ENCODE measurements at regions not wholly inside any gene's neighbourhood (a gene's known extent, or its start where the extent isn't known, plus 50 kb on each side); places are given as distances from the start of the nearest gene placed in this dataset.
"Not testable (repeated sequence)": the region's sequence is repeated elsewhere in the genome, so short reads cannot be mapped to it uniquely, and the experiment has no call there.

DNA sequence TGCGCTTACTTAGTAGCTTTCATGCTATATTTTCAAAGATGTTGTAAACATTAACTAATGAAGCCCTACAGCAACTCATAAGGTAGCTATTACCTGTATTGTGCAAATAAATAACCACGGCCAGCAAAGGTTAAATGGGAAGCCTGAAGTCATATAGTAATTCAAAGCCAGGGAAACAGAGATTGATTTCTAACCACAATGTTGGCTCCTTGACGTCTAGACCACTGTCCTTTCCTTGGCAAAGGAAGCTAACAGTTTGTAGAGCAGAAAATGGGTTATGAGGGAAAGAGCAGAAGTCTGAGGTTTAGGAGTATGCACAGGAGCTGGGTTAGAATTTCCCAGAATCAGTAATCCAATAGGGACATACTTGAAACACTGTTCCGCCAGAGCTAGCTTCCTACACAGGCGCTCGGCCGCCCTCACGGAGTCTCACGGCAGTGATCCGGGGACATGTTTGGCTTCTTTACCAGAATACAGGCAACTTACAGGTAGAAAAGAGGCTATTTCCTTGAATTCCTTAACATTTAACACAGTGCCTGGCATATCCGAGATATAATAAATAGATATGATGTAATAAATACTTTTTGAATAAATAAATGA, 298.8 kb upstream of the LYPLAL1 start:
- DNase-seq (ENCODE audit: low read depth) = no peak

DNA sequence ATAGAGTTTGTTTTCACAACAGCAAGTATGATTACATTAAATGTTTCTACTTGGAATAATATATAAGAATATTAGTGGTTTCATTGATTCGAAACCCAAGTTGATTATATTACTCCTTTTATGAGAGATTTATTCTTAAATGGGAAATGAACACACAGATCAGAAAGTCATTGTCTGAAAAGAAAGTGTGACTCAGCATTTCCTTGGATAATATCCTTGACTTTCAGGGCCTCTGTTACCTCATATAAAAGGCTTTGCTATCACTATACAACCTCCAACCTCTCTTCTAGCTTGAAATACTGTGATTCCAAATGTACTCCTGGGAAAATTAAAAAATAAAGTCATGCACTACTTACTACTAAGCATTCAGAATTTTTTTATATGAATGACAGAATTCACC, 295.3 kb upstream of the LYPLAL1 start:
- DNase-seq (ENCODE audit: low read depth) = no peak

DNA sequence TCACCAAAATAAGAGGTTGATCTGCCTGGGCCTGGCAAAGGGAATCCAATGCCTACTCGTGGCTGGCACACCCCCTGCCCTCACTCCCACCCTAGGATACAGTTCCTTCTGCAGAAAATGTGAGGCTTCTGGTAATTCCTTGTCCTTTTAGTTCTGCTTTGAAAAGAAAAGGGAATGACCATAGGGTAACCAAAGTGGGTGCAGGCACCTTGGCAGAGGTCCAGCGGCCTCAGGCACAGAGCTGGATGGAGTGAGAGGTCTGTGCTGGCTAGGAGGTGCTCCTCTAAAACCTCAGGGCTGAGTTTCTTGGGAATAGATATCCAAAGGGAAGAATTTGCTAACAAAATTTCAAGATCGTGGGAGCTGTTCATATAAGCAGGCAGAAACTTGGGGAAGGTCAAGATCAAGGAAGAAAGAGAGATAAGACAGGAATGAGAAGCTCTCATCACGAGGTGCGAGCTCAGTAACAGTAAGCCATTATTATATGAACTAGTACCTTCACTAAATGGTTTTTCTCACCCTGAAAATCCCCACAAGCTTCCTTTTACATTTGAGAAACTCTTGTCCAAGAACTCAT, 293.1 kb upstream of the LYPLAL1 start:
- DNase-seq (ENCODE audit: low read depth) = no peak

DNA sequence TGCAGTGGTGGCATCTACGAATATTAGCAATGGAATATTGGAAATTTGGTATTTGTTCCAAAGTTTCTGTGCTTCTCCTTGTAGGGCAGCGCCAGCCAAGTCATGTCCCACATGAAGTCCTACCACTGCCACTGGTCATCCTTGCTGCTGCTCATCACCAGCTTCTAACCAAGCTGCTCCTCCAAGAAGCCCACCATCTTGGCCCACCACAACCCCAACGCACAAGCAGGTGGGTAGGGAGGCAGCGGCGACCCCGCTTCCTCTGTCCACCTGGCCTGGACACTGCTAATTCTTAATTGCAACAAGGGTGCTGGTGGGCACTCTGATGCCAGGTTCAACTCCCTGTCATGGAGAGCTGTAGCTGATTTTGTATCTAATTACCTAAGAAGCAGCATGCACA, 291.2 kb upstream of the LYPLAL1 start:
- no peak for DNase-seq (ENCODE audit: low read depth)

- no peak for DNase-seq (ENCODE audit: low read depth)
Measured at GRCh38 chr1:218886101-218886871, 287.4 kb upstream of the LYPLAL1 start.

DNA sequence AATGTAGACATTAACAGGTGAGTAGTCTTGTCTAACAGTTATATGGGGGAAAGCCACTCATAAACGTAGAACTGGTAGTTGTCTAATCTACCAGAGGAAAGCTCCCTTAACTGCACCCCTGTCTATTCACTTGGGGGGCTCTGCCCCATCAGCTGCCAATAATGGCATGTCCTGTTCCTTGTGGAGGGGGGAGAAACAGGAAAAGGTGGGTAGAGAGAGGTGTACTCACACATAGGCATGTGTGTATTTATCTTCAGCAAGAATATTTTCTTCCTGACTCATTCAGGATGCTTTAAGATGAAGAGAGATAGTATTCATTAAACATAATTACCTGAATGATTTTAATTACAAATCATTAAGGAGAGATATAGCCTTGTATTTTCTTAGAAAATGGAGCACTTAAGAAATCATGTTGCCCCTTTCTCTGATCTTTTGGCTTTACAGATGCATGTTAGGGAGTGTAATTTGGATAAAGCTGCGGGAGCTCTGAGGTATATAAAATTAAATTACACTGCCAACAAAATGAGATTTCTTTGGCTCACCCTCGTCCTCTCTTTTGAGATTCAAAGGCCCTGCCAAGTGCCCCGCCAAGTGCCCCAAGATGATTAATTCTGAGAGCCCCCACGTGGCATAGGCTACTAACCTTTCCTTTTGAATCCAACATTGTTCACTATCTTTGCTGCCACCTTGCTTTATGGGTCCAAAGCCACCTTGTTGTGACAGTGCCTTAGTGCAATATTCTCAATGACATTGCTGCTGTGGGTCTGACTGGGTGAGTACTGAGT, 286.3 kb upstream of the LYPLAL1 start:
- no peak for DNase-seq (ENCODE audit: low read depth)

GRCh38 chr1:218890451-218890850, 283.2 kb upstream of the LYPLAL1 start:
- DNase-seq (ENCODE audit: low read depth) = no peak

DNA sequence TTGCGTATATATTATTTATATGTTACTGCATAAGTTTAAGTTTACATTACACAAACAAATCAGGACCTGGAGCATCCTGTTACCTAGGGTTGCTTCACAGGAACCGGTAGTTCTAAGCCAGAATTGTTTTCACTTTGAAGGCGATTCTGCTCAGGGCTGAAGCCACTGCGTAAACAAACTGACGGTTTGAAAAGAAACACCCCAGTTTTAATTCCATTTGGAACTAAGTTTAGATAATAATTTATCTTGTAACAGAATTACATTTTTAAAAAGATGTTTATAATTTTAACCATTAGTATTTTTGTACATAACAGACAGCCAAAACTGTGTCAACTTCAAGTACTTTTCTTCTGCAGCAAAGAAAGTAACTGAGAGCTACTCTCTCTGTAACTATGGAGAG, 282.1 kb upstream of the LYPLAL1 start:
- no peak for DNase-seq (ENCODE audit: low read depth)

GRCh38 chr1:218895064-218895587, 278.6 kb upstream of the LYPLAL1 start:
- DNase-seq (ENCODE audit: low read depth) = no peak

DNA sequence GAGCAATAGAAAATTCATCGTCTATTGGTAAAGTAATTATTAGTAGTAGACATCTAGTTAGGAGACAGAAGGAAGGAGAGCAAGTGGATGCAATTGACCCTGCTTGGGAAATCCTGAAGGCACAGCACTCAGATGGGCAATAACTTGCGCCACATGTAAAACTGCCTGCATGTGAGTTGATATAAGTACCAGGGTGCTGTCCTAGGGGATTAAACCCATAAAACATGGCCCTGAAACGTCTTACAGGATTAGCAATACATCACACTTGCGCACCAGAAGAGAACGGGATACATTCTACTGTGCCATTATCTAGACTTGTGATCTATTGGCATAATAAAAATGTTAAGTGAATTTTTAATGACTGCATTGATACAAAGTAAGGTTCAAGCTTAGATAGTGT, 277.5 kb upstream of the LYPLAL1 start:
- no peak for DNase-seq (ENCODE audit: low read depth)

- DNase-seq (ENCODE audit: low read depth) = no peak
Measured at GRCh38 chr1:218898921-218899320, 274.8 kb upstream of the LYPLAL1 start.

GRCh38 chr1:218900615-218901014, 273.1 kb upstream of the LYPLAL1 start:
- DNase-seq (ENCODE audit: low read depth) = no peak

- no peak for DNase-seq (ENCODE audit: low read depth)
Measured at GRCh38 chr1:218904416-218904815, 269.3 kb upstream of the LYPLAL1 start.

DNA sequence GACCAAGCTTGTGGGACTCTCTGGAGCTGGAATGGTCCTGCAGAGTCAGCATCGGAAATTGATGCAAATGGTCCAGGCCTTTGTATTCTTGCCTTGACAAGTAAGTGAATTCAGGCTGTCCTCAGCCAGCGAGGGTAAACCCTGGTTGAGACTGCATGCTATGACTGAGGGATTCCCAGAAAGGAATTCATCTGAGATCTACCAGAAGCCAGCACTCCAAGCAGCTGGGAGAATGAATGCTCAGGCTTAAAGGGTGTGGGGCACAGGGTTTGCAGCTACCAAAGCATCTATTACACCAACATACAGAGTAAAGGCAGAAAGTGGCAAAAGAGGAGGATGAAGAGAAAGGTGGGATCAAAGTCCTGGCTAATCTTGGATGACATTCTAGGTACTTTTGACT, 257.0 kb upstream of the LYPLAL1 start:
- DNase-seq (ENCODE audit: low read depth) = no peak

GRCh38 chr1:218917656-218918055, 256.0 kb upstream of the LYPLAL1 start:
- no peak for DNase-seq (ENCODE audit: low read depth)

DNA sequence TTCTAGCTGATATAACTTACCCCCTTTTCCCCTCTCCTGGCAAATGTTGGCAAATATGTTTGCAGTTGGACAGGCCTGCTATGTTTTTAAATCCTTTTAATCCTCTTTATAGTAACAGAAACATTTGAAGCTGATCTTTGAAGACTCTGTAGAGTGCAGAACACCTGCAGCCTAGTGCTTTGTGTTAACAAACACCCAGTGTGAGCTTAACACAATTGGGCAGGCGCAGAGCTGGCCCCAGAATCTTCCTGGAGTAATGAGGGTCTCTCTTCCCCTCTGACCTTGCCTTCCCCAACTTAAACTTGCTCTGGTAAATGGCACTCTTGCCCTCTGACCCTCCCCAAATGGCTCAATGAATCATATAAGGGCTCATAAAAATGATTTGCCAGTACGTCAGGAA, 247.9 kb upstream of the LYPLAL1 start:
- no peak for DNase-seq (ENCODE audit: low read depth)

- DNase-seq (ENCODE audit: low read depth) = no peak
Measured at GRCh38 chr1:218926631-218927030, 247.0 kb upstream of the LYPLAL1 start.

DNA sequence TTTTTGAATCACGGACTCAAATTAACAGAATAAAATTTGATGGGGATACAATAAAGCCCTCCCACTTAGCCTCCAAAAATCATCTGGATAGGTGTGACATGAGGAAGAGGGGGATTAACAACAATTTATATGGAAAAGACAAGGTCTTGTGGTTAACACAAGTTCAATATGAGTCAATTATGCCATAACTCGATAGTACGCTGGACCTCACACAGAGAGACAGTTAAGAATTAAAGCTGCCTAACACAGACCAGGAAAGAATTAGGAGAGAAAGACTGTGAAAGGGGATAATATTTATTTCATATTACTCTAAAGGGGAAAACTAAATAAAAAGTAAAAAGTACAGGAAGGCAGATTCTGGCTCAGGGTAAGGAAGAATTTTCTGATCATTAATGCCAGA, 243.7 kb upstream of the LYPLAL1 start:
- DNase-seq (ENCODE audit: low read depth) = no peak

DNA sequence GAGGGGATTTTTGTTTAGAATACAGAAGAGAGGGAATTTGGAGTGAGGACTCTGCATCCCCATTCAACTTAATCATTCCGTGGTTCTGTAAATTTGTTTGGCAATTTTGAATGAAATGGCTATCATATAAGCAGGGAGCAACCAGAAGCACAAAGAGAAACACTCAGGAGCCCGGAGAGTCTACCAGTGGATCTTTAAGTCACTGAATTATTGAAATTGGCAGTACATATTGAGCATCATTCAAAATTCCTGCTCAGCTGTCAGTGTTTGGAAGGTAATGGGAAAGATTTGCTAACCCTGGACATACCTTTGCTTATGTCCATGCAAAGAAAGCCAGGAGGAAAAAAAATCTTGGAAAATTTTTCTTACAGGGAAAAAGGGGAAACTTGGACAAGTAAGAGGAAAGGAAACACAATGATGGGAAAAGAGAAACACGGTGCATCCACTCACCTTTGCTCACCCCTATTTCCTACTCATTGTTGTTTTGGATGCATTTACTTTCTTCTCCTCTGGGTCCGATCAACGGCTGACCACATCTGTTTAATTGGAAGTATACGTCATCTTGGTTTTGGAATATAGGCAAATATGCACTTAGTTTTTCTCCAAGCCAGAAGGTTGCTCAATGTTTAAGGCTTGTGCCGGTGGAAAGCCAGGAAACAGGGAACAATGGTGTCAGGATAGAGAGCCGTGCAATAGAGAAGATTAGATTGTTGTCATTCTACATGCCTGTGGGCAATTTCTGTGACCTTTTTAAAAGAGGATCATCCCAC, 243.0 kb upstream of the LYPLAL1 start:
- no peak for DNase-seq (ENCODE audit: low read depth)

DNA sequence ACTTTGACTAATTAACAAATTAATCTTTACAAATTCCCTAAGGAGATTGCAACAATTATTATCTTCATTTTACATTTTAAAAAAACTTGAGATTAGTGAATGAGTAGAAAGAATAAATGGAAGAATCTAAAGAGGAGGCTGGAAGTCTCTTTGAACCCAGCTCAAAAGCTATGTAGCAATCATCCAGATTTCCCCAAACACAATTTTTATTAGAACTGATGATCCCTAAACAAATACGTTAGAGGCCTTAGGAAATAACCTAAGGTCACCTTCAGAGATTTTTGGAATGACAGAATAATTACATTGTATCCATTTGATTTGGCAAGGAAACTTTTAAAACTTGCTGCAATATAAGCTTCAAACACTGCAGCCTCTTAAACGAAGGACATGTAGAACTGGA, 242.4 kb upstream of the LYPLAL1 start:
- DNase-seq (ENCODE audit: low read depth) = no peak

DNA sequence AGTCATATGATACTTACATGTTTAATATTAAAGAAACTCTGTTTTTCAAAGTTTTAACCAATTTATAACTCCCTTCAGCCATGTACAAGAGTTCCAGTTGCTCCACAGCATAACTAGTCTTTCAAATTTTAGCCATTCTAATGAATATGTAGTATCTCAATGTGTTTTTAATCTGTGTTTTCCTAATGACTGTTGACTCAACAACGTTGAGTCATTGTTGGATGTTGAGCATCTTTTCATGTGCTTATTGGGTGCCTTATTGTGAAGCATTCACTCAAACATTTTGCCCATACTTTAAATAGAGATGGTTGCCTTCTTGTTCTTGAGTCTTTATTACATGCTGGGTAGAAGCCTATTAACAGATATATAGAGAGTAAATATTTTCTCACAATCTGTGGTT, 240.2 kb upstream of the LYPLAL1 start:
- no peak for DNase-seq (ENCODE audit: low read depth)

- not testable (repeated sequence) for DNase-seq (ENCODE audit: low read depth)
Measured at GRCh38 chr1:218935408-218935807, 238.3 kb upstream of the LYPLAL1 start.

All from stimulated activated CD8-positive, alpha-beta memory T cell treated with anti-CD3 and anti-CD28 coated beads, Interleukin-15, amount 100 ng/mL, for 24 hours (primary cell).